ENCODE measurements at regions not wholly inside any gene's neighbourhood (a gene's known extent, or its start where the extent isn't known, plus 50 kb on each side); places are given as distances from the start of the nearest gene placed in this dataset.

- no peak for TF ChIP-seq FOXP4 (CRISPR knock-in tag; IDR thresholded peaks at IDR 0.05)
Observed at GRCh38 chr18:76712511-76713140, 109.7 kb upstream of the ZNF236 start (continued).

- ATAC-seq (no peak; the same call in 1 of the 2 replicates), DNase-seq (ENCODE audit: low spot score) (no peak)
- Mint-ChIP-seq H3K9me3 (peaks cover 3% of the 10 kb centered on the region; the same call in 1 of the 2 replicates), H3K27ac (no peak overlapping the region), H3K4me3 (no peak overlapping the region), H3K27me3 (ENCODE audit: low read depth) (no peaks in the 10 kb centered on the region; the same call in 1 of the 2 replicates), H3K36me3 (no peaks in the 10 kb centered on the region), H3K4me1 (peaks cover 11% of the 10 kb centered on the region; the same call in 1 of the 2 replicates)
- TF ChIP-seq ELF4 (CRISPR knock-in tag; IDR thresholded peaks at IDR 0.05; ENCODE audit: low read depth), result no peak
- no peak for TF ChIP-seq SMAD4 (CRISPR knock-in tag; IDR thresholded peaks at IDR 0.05)
- no peak for TF ChIP-seq JUN (CRISPR knock-in tag; IDR thresholded peaks at IDR 0.05)
- TF ChIP-seq USF1 (CRISPR knock-in tag; IDR thresholded peaks at IDR 0.05), result no peak
- no peak for TF ChIP-seq CDX4 (CRISPR knock-in tag; IDR thresholded peaks at IDR 0.05; ENCODE audit: borderline replicate concordance)
- TF ChIP-seq NFATC4 (CRISPR knock-in tag; IDR thresholded peaks at IDR 0.05), result no peak
- TF ChIP-seq TP53 (CRISPR knock-in tag; IDR thresholded peaks at IDR 0.05), result no peak
- no peak for TF ChIP-seq ZNF532 (CRISPR knock-in tag; IDR thresholded peaks at IDR 0.05; ENCODE audit: borderline replicate concordance)
- TF ChIP-seq GRHL2 (CRISPR knock-in tag; IDR thresholded peaks at IDR 0.05; ENCODE audit: insufficient replicate concordance, severe bottlenecking), result no peak
- no peak for TF ChIP-seq ZMAT4 (CRISPR knock-in tag; IDR thresholded peaks at IDR 0.05)
- TF ChIP-seq NR2C2 (CRISPR knock-in tag; IDR thresholded peaks at IDR 0.05), result no peak
- CTCF ChIA-PET, result interaction anchor here (1.2 to 2.5 kb wide), 5 partner anchors 52 to 315 kb away, joined by 4 to 31 read pairs (median 7); no protein-coding TSS in a partner anchor
- POLR2A ChIA-PET, result no interaction called here
Observed at GRCh38 chr18:76710646-76711520, 111.5 kb upstream of the ZNF236 start.
